Nephron progenitor cell (in vitro differentiated cells): ENCODE measurements at regions not wholly inside any gene's neighbourhood (a gene's known extent, or its start where the extent isn't known, plus 50 kb on each side); places are given as distances from the start of the nearest gene placed in this dataset.

Source experiments
- DNase-seq: peaks from one replicate; pipeline ENCODE4 v3.0.0; 2021
- H3K27ac Mint-ChIP-seq: 2 replicates; pipeline ENCODE4 v1.8.0; 2021; ENCODE audit warnings: mild to moderate bottlenecking, moderate library complexity, mixed read lengths
- H3K27me3 Mint-ChIP-seq: 2 replicates; pipeline ENCODE4 v1.8.0; 2021; ENCODE audit warnings: mild to moderate bottlenecking, low read depth, mixed read lengths; ENCODE audit not compliant: poor library complexity
- H3K36me3 Mint-ChIP-seq: 2 replicates; pipeline ENCODE4 v1.8.0; 2021; ENCODE audit warnings: low read depth, mixed read lengths
- H3K4me1 Mint-ChIP-seq: 2 replicates; pipeline ENCODE4 v1.8.0; 2021; ENCODE audit warnings: mixed read lengths
- H3K4me3 Mint-ChIP-seq: 2 replicates; pipeline ENCODE4 v1.8.0; 2021; ENCODE audit warnings: mild to moderate bottlenecking, moderate library complexity, mixed read lengths
- H3K9me3 Mint-ChIP-seq: 2 replicates; pipeline ENCODE4 v1.8.0; 2021; ENCODE audit warnings: mild to moderate bottlenecking, moderate library complexity, mixed read lengths
- TF ChIP-seq, protein P1 (sequence below): fragments of 200-600 bp; sonication (generic); IDR thresholded peaks from 2 replicates; pipeline ENCODE4 v1.5.0; 2021; ENCODE audit warnings: antibody characterized with exemption

DNA sequence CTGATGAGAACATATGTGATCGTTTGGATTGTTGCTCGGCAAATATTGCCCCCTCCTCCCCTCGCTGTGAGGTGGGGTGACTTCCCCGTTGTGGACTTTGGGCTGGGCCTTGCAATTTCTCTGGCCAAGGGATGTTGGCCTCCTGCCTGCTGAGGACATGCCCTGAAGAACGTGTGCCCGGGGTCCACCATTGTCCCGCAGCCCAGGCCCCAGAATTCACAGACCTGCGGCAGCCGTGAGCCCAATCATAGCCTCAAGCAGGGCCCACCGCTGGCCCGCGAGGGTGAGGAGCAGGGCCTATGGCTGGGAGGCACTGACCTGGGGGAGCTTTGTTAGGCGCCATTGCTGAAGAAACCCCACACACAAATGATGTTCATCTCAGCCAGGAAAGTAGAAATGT lies 58.3 kb upstream of the ACTRT2 start:
- Mint-ChIP-seq H3K27me3 (peaks cover 10% of the 10 kb centered on the region), H3K27ac (no peak overlapping the region), H3K36me3 (no peaks in the 10 kb centered on the region), H3K9me3 (peaks cover 53% of the 10 kb centered on the region), H3K4me1 (no peaks in the 10 kb centered on the region), H3K4me3 (no peak overlapping the region)
- TF ChIP-seq, protein P1, sequence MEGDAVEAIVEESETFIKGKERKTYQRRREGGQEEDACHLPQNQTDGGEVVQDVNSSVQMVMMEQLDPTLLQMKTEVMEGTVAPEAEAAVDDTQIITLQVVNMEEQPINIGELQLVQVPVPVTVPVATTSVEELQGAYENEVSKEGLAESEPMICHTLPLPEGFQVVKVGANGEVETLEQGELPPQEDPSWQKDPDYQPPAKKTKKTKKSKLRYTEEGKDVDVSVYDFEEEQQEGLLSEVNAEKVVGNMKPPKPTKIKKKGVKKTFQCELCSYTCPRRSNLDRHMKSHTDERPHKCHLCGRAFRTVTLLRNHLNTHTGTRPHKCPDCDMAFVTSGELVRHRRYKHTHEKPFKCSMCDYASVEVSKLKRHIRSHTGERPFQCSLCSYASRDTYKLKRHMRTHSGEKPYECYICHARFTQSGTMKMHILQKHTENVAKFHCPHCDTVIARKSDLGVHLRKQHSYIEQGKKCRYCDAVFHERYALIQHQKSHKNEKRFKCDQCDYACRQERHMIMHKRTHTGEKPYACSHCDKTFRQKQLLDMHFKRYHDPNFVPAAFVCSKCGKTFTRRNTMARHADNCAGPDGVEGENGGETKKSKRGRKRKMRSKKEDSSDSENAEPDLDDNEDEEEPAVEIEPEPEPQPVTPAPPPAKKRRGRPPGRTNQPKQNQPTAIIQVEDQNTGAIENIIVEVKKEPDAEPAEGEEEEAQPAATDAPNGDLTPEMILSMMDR, result no peak
- no peak for DNase-seq

DNA sequence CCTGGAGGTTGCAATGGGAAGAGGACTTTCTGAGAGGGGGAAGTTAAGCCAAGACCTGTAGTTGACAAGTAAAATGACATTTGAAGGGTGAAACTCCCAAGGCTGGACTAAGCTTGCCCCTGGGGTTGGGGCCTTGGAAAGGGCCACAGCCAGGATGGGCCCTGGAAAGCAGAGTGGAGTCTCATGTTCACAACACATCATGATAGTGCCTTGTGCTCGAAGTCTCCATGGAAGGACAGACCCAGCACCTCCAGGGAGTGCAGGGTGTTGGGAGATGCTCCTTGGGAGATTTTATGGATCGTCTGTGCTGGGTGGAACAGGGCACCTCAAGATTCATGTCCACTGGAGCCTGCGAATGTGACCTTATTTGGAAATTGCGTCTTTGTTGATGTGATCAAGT lies 55.6 kb upstream of the ACTRT2 start:
- no peak for DNase-seq
- no peak overlapping the region for H3K27ac Mint-ChIP-seq
- no peaks in the 10 kb centered on the region for H3K4me1 Mint-ChIP-seq
- peaks cover 55% of the 10 kb centered on the region for H3K9me3 Mint-ChIP-seq
- peaks cover 10% of the 10 kb centered on the region for H3K27me3 Mint-ChIP-seq
- no peak overlapping the region for H3K4me3 Mint-ChIP-seq
- TF ChIP-seq, protein P1, result no peak
- H3K36me3 Mint-ChIP-seq, result no peaks in the 10 kb centered on the region

DNA sequence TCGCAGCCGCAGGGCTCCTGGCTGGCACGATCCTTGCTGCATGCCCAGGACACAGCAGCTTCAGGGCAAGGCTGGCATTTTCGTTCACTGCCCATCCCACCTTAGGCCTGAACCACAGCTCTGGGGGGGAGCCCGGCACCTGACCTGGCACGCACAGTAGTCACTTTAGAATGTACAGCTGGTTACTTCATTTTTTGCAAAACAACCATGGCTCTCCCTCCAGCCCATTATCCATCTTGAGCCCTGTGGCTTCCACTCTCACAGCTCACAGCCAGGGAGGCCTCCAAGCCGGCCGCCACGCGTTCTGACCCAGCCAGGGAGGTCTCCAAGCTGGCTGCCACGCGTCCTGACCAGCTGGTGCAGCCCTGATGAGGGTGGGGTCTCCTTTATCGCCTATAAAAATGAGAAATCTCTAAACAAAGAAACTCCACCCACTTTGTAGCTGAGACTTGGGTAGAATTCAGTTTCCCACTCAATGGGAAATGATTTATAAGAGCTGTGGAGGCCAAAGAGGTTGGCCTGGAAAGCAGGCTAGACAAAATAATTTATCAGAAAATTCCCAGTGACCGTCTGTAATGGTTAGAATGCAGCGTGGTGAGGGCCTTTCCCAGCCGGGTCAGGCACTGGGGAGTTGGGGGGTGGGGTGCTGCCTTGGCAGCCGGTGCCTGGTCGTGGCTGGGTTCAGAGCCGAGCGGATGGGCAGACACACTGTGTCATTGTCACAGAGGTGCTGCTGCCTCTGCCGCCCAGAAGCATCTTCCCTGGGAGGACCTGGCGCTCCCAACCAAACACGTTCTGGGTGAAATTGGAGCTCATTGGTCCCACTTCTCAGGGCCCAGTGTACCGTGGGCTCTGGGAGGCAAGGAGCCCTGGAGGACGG lies 54.6 kb upstream of the ACTRT2 start:
- Mint-ChIP-seq H3K27ac (no peak overlapping the region), H3K4me3 (no peak overlapping the region), H3K9me3 (peaks cover 56% of the 10 kb centered on the region), H3K4me1 (no peaks in the 10 kb centered on the region), H3K36me3 (no peaks in the 10 kb centered on the region), H3K27me3 (peaks cover 10% of the 10 kb centered on the region)
- no peak for DNase-seq
- TF ChIP-seq, protein P1, result no peak

DNA sequence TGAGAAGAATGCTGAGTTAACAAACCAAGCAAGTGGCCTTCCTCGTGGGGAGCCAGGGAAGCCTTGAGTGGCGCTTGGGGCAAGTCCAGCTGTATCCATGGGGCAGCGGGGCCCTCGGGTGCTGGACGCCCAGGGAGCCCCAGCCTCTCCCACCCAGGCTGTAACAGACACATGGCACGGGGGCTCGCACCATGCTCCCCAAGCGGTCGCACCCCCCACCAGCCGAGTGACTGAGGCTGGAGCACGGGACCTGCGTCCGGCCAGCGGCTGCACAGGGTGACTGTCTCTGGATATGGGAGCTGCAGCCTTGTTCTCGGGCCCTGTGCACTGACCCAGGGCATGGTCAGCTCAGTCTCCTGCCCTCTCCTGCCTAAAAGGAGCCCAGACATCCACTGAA lies 53.9 kb upstream of the ACTRT2 start:
- H3K4me1 Mint-ChIP-seq, result no peaks in the 10 kb centered on the region
- no peaks in the 10 kb centered on the region for H3K36me3 Mint-ChIP-seq
- H3K9me3 Mint-ChIP-seq, result peaks cover 49% of the 10 kb centered on the region
- H3K27me3 Mint-ChIP-seq, result peaks cover 10% of the 10 kb centered on the region
- H3K4me3 Mint-ChIP-seq, result no peak overlapping the region
- no peak overlapping the region for H3K27ac Mint-ChIP-seq
- TF ChIP-seq, protein P1, result no peak
- DNase-seq, result no peak

DNA sequence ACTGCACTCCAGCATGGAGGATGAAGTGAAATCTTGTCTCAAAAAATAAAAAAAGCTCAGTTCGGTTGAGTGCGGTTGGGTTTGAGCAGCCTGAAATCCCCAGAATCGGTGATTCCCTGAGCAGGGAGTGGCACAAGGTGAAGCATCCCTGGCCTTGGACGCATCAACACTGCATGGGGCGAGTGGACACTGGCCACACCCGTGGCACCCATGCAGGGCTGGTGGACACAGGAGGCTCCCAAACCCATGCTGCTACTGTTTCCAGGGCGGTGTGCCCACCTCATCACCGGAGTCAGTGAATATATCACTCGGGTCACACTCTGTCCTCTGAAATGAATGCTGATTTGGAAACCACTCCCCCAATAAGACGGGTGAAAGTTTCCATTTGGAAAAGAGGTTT lies 53.4 kb upstream of the ACTRT2 start:
- peaks cover 47% of the 10 kb centered on the region for H3K9me3 Mint-ChIP-seq
- DNase-seq, result no peak
- peaks cover 13% of the 10 kb centered on the region for H3K27me3 Mint-ChIP-seq
- no peaks in the 10 kb centered on the region for H3K4me1 Mint-ChIP-seq
- TF ChIP-seq, protein P1, result no peak
- H3K27ac Mint-ChIP-seq, result no peak overlapping the region
- no peaks in the 10 kb centered on the region for H3K36me3 Mint-ChIP-seq
- H3K4me3 Mint-ChIP-seq, result no peak overlapping the region

DNA sequence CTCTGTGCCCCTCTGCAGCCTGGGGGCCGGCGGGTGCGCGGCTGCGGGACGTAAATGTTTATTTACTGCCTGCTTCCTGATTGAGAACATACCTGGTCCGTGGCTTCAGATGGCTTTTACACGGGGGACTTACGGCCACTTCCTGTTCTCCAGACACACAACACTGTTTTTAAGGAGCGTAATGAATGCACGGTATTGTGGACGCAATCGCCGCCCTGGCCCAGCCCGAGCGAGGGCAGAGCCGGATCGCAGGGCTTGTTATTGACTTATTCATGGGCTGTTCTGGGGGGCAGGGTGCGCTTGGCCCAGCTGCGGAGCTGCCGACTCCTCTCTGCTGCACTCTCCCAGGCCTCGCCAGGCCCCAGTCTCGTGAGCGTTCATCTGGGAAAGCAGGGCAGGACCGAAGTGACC lies 52.8 kb upstream of the ACTRT2 start:
- DNase-seq, result no peak
- TF ChIP-seq, protein P1, result no peak
- Mint-ChIP-seq H3K4me3 (no peak overlapping the region), H3K9me3 (peaks cover 41% of the 10 kb centered on the region), H3K4me1 (no peaks in the 10 kb centered on the region), H3K27me3 (peaks cover 12% of the 10 kb centered on the region), H3K27ac (no peak overlapping the region), H3K36me3 (no peaks in the 10 kb centered on the region)
